Prostate gland (tissue), 2 donors: ENCODE measurements at regions not wholly inside any gene's neighbourhood (a gene's known extent, or its start where the extent isn't known, plus 50 kb on each side); places are given as distances from the start of the nearest gene placed in this dataset.

ENCODE experiments used
- DNase-seq: peaks from one replicate; pipeline ENCODE4 v3.0.0-alpha.2; 2019; ENCODE audit warnings: low spot score
- H3K27ac ChIP-seq, 2 donors: fragments of 200-600 bp; sonication (generic); 2 replicates each; pipeline ENCODE4 v1.5.1; 2017 to 2019
- H3K27me3 ChIP-seq: fragments of 200-600 bp; sonication (generic); replicated peaks from 2 replicates; pipeline ENCODE4 v1.5.1; 2019; ENCODE audit not compliant: insufficient read depth
- H3K36me3 ChIP-seq, 2 donors: fragments of 200-600 bp; sonication (generic); 1 replicate in 1 of 2; 2 replicates in 1 of 2; pipeline versions ENCODE4 v1.5.1 to v1.8.1; 2017 to 2019
- H3K4me1 ChIP-seq: fragments of 200-600 bp; sonication (generic); replicated peaks from 2 replicates; pipeline ENCODE4 v1.5.1; 2019
- H3K4me3 ChIP-seq, 2 donors: fragments of 200-600 bp; sonication (generic); 2 replicates each; pipeline ENCODE4 v1.5.1; 2017 to 2019
- H3K9me3 ChIP-seq: fragments of 200-600 bp; sonication (generic); 2 replicates; pipeline ENCODE4 v1.5.1; 2017
- CTCF ChIP-seq, 4 experiments: fragments of 200-600 bp in 2 of 4; fragments of 450-650 bp in 2 of 4; sonication (generic) in 2 of 4; IDR thresholded peaks; 1 replicate in 3 of 4; 2 replicates in 1 of 4; pipeline ENCODE4 v1.5.1; 2016 to 2019; ENCODE audit warnings: antibody characterized with exemption in 4 of 4, mild to moderate bottlenecking in 2 of 4, moderate library complexity in 2 of 4
- POLR2A ChIP-seq: fragments of 450-650 bp; IDR thresholded peaks from one replicate; pipeline ENCODE4 v1.6.1; 2016; ENCODE audit warnings: antibody characterized with exemption, mild to moderate bottlenecking
- POLR2AphosphoS5 ChIP-seq: sonication (generic); formaldehyde crosslinking; IDR thresholded peaks from one replicate; pipeline ENCODE4 v1.6.1; 2017; ENCODE audit warnings: antibody characterized with exemption
- WGBS: methylation state at CpG from one replicate; pipeline ENCODE4 v1.1.5; 2018; 5-methylcytosine and 5-hydroxymethylcytosine counted together
- intact Hi-C: fragments of 100-400 bp; cut with DNase I; formaldehyde crosslinking; loops from one replicate; pipeline ENCODE4 v1.14.2; 2022

- H3K9me3 ChIP-seq = no peaks in the 10 kb centered on the region
- intact Hi-C loops = no loop called here
- no peaks in the 10 kb centered on the region for H3K36me3 ChIP-seq
- no peak overlapping the region for H3K27ac ChIP-seq
- 52% methylated on average over 6 of the region's 6 CpGs for WGBS
- H3K4me1 ChIP-seq = no peaks in the 10 kb centered on the region
- no peak for DNase-seq
- no peak for TF ChIP-seq CTCF (IDR thresholded peaks at IDR 0.05)
- TF ChIP-seq POLR2A = no peak
- no peak for TF ChIP-seq POLR2AphosphoS5
- H3K27me3 ChIP-seq = no peaks in the 10 kb centered on the region
- no peak overlapping the region for H3K4me3 ChIP-seq
These were observed 132.1 kb upstream of the TLL1 start for GRCh38 chr4:165740911-165741310.

DNA sequence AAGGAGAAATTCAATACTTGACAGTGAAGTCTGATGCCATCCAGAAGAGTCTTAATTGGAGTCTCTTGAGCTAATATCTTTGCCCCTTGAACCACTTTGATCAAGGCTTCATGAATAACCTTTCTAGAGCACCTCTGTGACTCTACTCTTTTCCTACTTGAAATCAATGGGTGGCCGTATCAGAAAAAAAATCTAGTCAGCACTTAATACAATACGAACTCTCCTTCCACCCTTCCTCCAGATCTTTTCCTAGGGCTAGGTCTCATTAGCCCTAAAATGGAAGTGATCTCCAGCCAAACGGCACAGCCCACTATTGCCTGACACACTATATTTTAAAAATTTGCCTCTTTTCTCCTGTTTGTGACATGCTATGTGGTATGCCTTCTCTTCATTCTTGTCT, 129.6 kb upstream of the TLL1 start:
- H3K27ac ChIP-seq = no peak overlapping the region
- no peak for TF ChIP-seq POLR2AphosphoS5
- TF ChIP-seq CTCF (IDR thresholded peaks at IDR 0.05) = no peak
- no peak for TF ChIP-seq POLR2A
- H3K36me3 ChIP-seq = no peaks in the 10 kb centered on the region
- intact Hi-C loops = no loop called here
- 96% methylated on average over 3 of the region's 3 CpGs for WGBS
- no peaks in the 10 kb centered on the region for H3K27me3 ChIP-seq
- H3K4me1 ChIP-seq = no peaks in the 10 kb centered on the region
- no peaks in the 10 kb centered on the region for H3K9me3 ChIP-seq
- H3K4me3 ChIP-seq = no peak overlapping the region
- no peak for DNase-seq

DNA sequence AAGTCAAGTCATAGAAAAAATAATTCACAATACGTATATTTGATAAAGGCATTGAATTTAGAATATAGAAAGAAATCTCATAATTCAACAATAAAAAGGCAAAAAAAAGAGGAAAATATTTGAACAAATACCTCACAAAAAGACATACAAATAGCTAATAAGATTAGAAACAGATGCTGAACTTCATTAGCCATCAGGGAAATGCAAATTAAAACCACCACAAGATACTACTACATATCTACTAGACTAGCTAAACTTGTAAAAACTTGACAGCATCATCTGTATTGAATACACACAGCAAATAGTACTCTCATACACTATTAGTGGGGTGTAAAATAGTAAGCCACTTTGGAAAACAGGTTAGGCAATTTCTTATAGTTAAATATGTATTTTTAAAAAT, 128.7 kb upstream of the TLL1 start:
- Histone ChIP-seq H3K27ac (no peak overlapping the region), H3K9me3 (no peaks in the 10 kb centered on the region), H3K4me3 (no peak overlapping the region), H3K27me3 (no peaks in the 10 kb centered on the region), H3K36me3 (no peaks in the 10 kb centered on the region), H3K4me1 (no peaks in the 10 kb centered on the region)
- 58% methylated on average over 1 of the region's 1 CpG for WGBS
- TF ChIP-seq POLR2A = no peak
- TF ChIP-seq CTCF (IDR thresholded peaks at IDR 0.05) = no peak
- no peak for TF ChIP-seq POLR2AphosphoS5
- intact Hi-C loops = no loop called here
- no peak for DNase-seq

DNA sequence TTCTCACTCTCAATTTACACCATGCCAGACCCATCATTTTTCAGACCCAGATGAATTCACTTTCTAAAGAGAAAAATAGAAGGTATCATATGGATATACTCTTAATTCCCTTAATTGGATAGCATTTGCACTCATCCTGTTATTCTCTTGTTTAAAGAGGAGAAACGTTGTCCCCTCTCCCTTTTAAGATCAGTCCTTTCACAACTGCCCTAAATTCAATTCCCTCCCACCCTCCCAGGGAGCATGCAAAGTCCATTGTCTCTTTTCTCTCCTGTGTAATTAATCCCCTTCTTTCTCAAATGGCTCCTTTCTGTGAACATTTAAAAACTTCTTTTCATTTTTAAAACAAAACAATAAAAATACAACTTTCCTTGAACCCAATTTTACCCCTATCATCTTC, 124.7 kb upstream of the TLL1 start:
- TF ChIP-seq POLR2A (no peak), CTCF (IDR thresholded peaks at IDR 0.05) (no peak), POLR2AphosphoS5 (no peak)
- no peak overlapping the region for H3K4me3 ChIP-seq
- 63% methylated on average over 1 of the region's 1 CpG for WGBS
- no peaks in the 10 kb centered on the region for H3K36me3 ChIP-seq
- H3K4me1 ChIP-seq = no peaks in the 10 kb centered on the region
- no peaks in the 10 kb centered on the region for H3K27me3 ChIP-seq
- no peaks in the 10 kb centered on the region for H3K9me3 ChIP-seq
- no peak overlapping the region for H3K27ac ChIP-seq
- intact Hi-C loops = no loop called here
- DNase-seq = no peak

DNA sequence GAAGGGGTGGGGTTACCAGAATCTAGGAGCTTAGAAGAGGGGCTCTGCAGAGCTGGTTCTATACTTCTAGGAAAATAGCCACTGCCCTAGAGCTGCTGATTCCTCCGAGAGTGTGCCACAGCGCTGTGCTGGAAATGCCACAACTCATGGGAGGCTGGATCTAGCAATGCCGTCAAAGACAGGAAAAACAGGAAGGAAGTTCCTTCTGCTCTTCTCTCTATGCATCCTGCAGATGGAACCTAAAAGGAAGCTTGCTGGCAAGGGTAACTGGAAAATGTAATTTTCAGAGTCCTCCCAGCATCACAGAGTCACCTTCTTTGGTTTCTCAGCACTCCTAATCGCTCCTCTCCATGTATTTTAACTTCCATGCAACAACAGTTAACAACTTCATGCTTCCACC, 121.2 kb upstream of the TLL1 start:
- H3K4me3 ChIP-seq = no peak overlapping the region
- no peaks in the 10 kb centered on the region for H3K9me3 ChIP-seq
- no peak for DNase-seq
- intact Hi-C loops = no loop called here
- H3K36me3 ChIP-seq = no peaks in the 10 kb centered on the region
- no peaks in the 10 kb centered on the region for H3K4me1 ChIP-seq
- 78% methylated on average over 4 of the region's 4 CpGs for WGBS
- H3K27me3 ChIP-seq = no peaks in the 10 kb centered on the region
- no peak overlapping the region for H3K27ac ChIP-seq
- TF ChIP-seq POLR2AphosphoS5 (no peak), CTCF (IDR thresholded peaks at IDR 0.05) (no peak)
